ENCODE measurements at regions not wholly inside any gene's neighbourhood (a gene's known extent, or its start where the extent isn't known, plus 50 kb on each side); places are given as distances from the start of the nearest gene placed in this dataset.

DNA sequence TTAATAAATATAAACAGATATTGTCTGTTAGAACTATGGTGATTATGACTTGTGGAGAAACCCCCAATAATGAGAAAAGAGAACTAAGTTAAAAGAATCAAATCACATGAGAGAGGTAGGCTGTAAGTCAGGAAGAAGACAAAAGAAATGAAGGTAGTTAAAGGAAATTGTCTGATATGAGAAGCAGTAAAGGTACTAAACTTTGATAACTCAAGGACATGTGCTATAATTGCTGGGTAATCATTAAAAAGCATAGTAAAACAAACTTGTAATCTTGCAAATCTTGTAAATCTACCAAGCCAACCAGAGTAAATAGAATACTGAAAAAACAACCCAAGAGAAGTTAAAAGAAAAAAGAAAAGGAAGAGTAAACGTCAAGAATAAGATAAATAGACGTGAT is 207.0 kb upstream of the CTNND2 start:
- TF ChIP-seq, protein P1, sequence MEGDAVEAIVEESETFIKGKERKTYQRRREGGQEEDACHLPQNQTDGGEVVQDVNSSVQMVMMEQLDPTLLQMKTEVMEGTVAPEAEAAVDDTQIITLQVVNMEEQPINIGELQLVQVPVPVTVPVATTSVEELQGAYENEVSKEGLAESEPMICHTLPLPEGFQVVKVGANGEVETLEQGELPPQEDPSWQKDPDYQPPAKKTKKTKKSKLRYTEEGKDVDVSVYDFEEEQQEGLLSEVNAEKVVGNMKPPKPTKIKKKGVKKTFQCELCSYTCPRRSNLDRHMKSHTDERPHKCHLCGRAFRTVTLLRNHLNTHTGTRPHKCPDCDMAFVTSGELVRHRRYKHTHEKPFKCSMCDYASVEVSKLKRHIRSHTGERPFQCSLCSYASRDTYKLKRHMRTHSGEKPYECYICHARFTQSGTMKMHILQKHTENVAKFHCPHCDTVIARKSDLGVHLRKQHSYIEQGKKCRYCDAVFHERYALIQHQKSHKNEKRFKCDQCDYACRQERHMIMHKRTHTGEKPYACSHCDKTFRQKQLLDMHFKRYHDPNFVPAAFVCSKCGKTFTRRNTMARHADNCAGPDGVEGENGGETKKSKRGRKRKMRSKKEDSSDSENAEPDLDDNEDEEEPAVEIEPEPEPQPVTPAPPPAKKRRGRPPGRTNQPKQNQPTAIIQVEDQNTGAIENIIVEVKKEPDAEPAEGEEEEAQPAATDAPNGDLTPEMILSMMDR (IDR thresholded peaks at IDR 0.05; ENCODE audit: low read depth, low read length), result no peak
- no peak for TF ChIP-seq POLR2A (IDR thresholded peaks at IDR 0.05; ENCODE audit: extremely low read depth, insufficient read length)
